GM12875 (cell line): ENCODE measurements at regions not wholly inside any gene's neighbourhood (a gene's known extent, or its start where the extent isn't known, plus 50 kb on each side); places are given as distances from the start of the nearest gene placed in this dataset.

Experiments used
- H3K4me3 ChIP-seq: one replicate; pipeline ENCODE4 v1.5.1; 2011; ENCODE audit warnings: low read depth, low read length, control low read depth
- CTCF ChIP-seq: IDR thresholded peaks from 2 replicates; pipeline ENCODE4 v1.5.1; 2011; ENCODE audit warnings: low read depth, mild to moderate bottlenecking, control low read depth, inconsistent platforms, low read length, moderate library complexity, borderline replicate concordance; ENCODE audit not compliant: insufficient read depth

DNA sequence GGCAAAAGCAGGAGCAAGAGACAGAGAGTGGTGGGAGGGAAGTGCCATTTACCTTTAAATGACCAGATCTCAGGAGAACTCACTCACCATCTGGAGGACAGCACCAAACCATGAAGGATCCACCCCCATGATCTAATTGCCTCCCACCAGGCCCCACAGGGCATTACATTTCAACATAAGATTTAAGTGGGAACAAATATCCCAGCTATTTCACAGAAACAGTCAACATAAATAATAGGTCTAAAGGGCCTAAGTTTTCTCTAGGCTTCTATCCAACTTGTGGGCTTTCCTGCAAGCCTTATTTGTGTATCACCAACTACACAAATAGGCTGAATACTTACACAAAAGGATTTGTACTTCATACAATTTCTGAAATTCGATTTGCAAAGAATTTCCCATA, 196.8 kb upstream of the POT1 start:
- no peak for TF ChIP-seq CTCF
- no peak overlapping the region for H3K4me3 ChIP-seq

GRCh38 chr7:125125315-125125714, 195.7 kb upstream of the POT1 start:
- TF ChIP-seq CTCF, result no peak

GRCh38 chr7:125122173-125122572, 192.5 kb upstream of the POT1 start:
- H3K4me3 ChIP-seq, result no peak overlapping the region
- no peak for TF ChIP-seq CTCF

More at GRCh38 chr7:125125315-125125714, 195.7 kb upstream of the POT1 start:
- H3K4me3 ChIP-seq, result no peak overlapping the region

GRCh38 chr7:125119559-125120115, 190.0 kb upstream of the POT1 start:
- no peak overlapping the region for H3K4me3 ChIP-seq
- no peak for TF ChIP-seq CTCF

GRCh38 chr7:125118444-125118843, 188.8 kb upstream of the POT1 start:
- no peak for TF ChIP-seq CTCF
- H3K4me3 ChIP-seq, result no peak overlapping the region

DNA sequence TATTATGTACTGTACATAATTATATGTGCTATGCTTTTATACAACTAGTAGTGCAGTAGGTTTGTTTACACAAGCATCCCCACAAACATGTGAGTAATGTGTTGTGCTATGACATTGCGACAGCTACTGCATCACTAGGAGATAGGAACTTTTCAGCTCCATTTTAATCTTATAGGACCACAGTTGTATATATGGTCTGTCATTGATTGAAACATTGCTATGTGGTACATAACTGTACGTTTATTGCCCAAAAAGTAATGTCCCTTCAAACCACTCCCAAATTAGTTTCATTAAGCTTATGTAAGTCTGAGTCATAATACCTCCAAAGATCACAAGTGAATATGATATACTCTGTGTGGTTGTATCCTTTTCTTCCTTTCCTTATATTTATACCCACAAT, 183.2 kb upstream of the POT1 start:
- H3K4me3 ChIP-seq, result no peak overlapping the region
- no peak for TF ChIP-seq CTCF

DNA sequence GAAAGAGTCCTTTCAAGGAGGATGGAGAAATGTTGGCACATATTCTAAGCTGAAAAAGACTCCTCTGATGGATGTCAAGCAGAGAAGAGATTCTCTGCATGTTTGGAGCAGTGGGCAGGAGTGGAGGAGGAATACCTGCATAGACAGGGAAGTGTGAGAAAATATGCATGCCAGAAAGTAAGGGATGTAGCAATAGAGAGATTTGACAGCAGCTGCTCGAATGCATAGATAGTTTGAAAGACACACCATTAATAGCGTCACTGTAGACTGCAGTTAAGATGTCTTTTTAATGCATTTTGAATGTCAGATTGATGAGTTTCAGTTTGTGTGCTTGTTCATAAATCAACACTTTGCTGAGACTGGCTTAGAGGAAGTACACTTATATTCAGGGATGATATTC, 169.9 kb upstream of the POT1 start:
- TF ChIP-seq CTCF, result no peak
- H3K4me3 ChIP-seq, result no peak overlapping the region
